ENCODE measurements at regions not wholly inside any gene's neighbourhood (a gene's known extent, or its start where the extent isn't known, plus 50 kb on each side); places are given as distances from the start of the nearest gene placed in this dataset.

GRCh38 chr12:88918161-88918560 is 337.9 kb upstream of the KITLG start:
- no peaks in the 10 kb centered on the region for H3K36me3 ChIP-seq (ENCODE audit: control insufficient read depth, insufficient read depth, low read length)
- H3K27me3 ChIP-seq (replicated peaks; ENCODE audit: control insufficient read depth, insufficient read depth, low read length), result no peaks in the 10 kb centered on the region
- DNase-seq (ENCODE audit: extremely low read depth, insufficient read length), result no peak
- no peak overlapping the region for H3K4me3 ChIP-seq (replicated peaks; ENCODE audit: low read depth, low read length)
- TF ChIP-seq, protein P1, sequence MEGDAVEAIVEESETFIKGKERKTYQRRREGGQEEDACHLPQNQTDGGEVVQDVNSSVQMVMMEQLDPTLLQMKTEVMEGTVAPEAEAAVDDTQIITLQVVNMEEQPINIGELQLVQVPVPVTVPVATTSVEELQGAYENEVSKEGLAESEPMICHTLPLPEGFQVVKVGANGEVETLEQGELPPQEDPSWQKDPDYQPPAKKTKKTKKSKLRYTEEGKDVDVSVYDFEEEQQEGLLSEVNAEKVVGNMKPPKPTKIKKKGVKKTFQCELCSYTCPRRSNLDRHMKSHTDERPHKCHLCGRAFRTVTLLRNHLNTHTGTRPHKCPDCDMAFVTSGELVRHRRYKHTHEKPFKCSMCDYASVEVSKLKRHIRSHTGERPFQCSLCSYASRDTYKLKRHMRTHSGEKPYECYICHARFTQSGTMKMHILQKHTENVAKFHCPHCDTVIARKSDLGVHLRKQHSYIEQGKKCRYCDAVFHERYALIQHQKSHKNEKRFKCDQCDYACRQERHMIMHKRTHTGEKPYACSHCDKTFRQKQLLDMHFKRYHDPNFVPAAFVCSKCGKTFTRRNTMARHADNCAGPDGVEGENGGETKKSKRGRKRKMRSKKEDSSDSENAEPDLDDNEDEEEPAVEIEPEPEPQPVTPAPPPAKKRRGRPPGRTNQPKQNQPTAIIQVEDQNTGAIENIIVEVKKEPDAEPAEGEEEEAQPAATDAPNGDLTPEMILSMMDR (IDR thresholded peaks at IDR 0.05; ENCODE audit: insufficient read depth, low read length, poor library complexity, severe bottlenecking), result no peak

DNA sequence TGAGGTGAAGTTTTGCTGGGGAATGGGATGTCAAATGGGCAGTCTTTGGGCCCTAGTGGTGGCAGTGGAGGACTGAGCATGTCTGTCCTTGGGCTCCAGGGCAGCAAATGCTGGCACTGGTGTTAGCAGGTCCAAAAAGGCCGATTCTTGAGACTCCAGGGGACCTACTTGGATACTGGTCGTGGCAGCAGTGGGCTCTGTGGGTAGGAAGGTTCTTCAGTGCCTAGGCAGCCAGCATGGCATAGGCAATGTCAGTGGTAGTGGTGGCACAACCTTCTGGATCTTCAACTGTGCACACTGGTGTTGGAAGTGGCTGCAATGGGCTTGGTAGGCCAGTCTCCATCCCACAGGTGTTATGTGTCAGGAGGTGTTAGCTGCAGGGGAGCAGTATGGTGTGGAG is 334.7 kb upstream of the KITLG start:
- TF ChIP-seq, protein P1 (IDR thresholded peaks at IDR 0.05; ENCODE audit: insufficient read depth, low read length, poor library complexity, severe bottlenecking), result no peak
- H3K36me3 ChIP-seq (ENCODE audit: control insufficient read depth, insufficient read depth, low read length), result no peaks in the 10 kb centered on the region

GRCh38 chr12:88909510-88909909 is 329.2 kb upstream of the KITLG start:
- DNase-seq (ENCODE audit: extremely low read depth, insufficient read length), result no peak
- H3K27me3 ChIP-seq (replicated peaks; ENCODE audit: control insufficient read depth, insufficient read depth, low read length), result no peaks in the 10 kb centered on the region
- no peak overlapping the region for H3K4me3 ChIP-seq (replicated peaks; ENCODE audit: low read depth, low read length)
- TF ChIP-seq, protein P1 (IDR thresholded peaks at IDR 0.05; ENCODE audit: insufficient read depth, low read length, poor library complexity, severe bottlenecking), result no peak
- H3K36me3 ChIP-seq (ENCODE audit: control insufficient read depth, insufficient read depth, low read length), result no peaks in the 10 kb centered on the region

More for the DNA sequence above, 334.7 kb upstream of the KITLG start:
- Histone ChIP-seq H3K27me3 (replicated peaks; ENCODE audit: control insufficient read depth, insufficient read depth, low read length) (no peaks in the 10 kb centered on the region), H3K4me3 (replicated peaks; ENCODE audit: low read depth, low read length) (no peak overlapping the region)
- no peak for DNase-seq (ENCODE audit: extremely low read depth, insufficient read length)

- Histone ChIP-seq H3K27me3 (replicated peaks; ENCODE audit: control insufficient read depth, insufficient read depth, low read length) (no peaks in the 10 kb centered on the region), H3K4me3 (replicated peaks; ENCODE audit: low read depth, low read length) (no peak overlapping the region), H3K36me3 (ENCODE audit: control insufficient read depth, insufficient read depth, low read length) (no peaks in the 10 kb centered on the region)
- TF ChIP-seq, protein P1 (IDR thresholded peaks at IDR 0.05; ENCODE audit: insufficient read depth, low read length, poor library complexity, severe bottlenecking), result no peak
- no peak for DNase-seq (ENCODE audit: extremely low read depth, insufficient read length)
Observed at GRCh38 chr12:88908345-88908744, 328.1 kb upstream of the KITLG start.

GRCh38 chr12:88904705-88905104 is 324.4 kb upstream of the KITLG start:
- H3K4me3 ChIP-seq (replicated peaks; ENCODE audit: low read depth, low read length), result no peak overlapping the region
- H3K36me3 ChIP-seq (ENCODE audit: control insufficient read depth, insufficient read depth, low read length), result no peaks in the 10 kb centered on the region
- no peak for DNase-seq (ENCODE audit: extremely low read depth, insufficient read length)
- TF ChIP-seq, protein P1 (IDR thresholded peaks at IDR 0.05; ENCODE audit: insufficient read depth, low read length, poor library complexity, severe bottlenecking), result no peak
- no peaks in the 10 kb centered on the region for H3K27me3 ChIP-seq (replicated peaks; ENCODE audit: control insufficient read depth, insufficient read depth, low read length)

GRCh38 chr12:88903333-88903732 is 323.1 kb upstream of the KITLG start:
- TF ChIP-seq, protein P1 (IDR thresholded peaks at IDR 0.05; ENCODE audit: insufficient read depth, low read length, poor library complexity, severe bottlenecking), result no peak
- Histone ChIP-seq H3K27me3 (replicated peaks; ENCODE audit: control insufficient read depth, insufficient read depth, low read length) (no peaks in the 10 kb centered on the region), H3K4me3 (replicated peaks; ENCODE audit: low read depth, low read length) (no peak overlapping the region), H3K36me3 (ENCODE audit: control insufficient read depth, insufficient read depth, low read length) (no peaks in the 10 kb centered on the region)
- DNase-seq (ENCODE audit: extremely low read depth, insufficient read length), result no peak

Measured in GM06990 (cell line).